GM21619 (cell line): ENCODE measurements at regions not wholly inside any gene's neighbourhood (a gene's known extent, or its start where the extent isn't known, plus 50 kb on each side); places are given as distances from the start of the nearest gene placed in this dataset.

Experiments
- ATAC-seq: cut with Tn5 transposase; IDR thresholded peaks from one replicate; pipeline ENCODE4 v1.9.1; 2021; ENCODE audit not compliant: unreplicated experiment

DNA sequence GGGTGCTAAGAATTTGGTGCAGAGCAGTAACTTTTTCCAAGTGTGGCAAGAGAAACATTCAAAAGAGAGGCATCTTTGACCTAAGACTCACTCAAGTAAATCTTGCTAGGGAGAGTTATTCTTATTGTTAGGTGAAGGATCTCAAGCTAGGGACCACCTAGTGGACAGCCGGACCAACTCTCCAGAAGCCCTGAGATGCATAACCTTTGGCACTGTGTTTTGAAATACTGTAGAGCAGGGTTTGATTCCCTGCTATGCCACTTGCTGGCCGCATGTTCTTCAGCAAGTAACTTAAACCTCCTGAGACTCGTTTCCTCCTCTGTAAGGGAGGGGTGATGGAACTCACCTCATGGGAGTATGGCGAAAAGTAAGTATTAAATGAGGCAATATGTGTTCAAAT, 336.1 kb upstream of the ADAMTSL1 start:
- no peak for ATAC-seq

DNA sequence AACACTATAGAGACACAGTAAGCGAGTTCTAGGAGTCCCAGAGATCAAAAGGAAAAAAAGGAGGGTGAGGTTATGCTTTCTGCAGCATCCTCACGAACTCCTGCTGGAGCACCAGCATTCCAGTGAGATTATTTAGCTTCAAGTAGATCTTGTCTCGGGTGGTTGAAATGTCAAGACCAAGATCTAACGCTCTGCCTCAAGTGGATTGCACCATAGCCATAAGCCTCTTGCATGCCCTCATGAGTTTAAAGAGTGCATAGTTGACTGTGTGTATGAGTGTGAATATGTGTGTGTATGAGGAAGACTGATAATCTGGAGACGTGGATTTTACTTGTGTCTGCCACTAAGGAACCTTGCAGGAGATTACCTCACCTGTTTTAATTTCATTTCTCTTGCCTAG, 335.3 kb upstream of the ADAMTSL1 start:
- no peak for ATAC-seq

DNA sequence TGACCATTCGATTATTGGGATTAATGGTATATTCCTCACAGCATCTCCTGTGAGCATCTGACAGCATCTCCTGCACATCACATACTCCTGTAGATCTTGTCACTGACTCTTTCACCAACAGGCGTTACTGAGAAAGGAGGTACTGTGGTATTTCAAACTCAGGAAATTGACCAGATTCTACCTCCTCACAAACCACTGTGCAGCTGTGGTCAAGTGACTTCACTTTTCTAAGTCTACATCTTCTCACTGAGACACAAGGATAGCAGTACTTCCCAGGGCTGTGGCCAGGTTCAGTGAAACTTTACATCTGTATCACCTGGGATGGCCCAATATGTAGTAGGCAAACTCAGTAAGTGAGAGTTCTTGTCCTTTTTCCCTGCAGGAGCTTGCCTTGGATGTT, 332.3 kb upstream of the ADAMTSL1 start:
- ATAC-seq, result no peak

DNA sequence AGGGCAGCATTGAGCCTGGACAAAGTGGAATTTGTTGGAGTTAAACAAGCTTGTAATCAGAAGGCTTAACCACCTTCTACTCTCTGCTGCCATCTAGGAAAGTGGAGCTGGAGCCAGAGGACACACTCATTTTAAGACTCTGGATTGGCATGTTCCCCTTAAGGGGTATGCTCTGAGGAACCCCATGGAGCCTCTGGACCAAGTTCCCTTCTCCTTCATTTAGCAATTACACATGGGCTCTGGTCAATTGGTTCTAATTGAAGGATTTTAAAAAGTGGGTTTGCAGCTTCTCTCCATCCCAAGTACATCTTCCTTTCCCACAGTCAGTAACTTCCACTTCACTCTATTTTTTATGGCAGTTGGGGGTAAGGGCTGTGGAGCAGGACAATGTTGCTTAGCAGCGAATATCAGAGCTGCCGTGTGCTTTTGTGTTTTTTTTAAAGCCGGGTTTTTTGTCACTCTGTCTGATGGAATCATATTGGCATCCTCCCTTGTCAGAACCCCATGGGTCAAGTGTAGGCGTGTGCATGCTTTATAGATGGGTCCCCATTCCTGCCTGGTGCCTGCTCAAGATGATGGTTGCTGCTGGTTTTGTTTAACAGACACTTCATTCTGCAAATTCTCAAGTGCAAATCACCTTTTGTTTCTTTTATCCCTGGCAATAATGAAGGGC, 330.7 kb upstream of the ADAMTSL1 start:
- ATAC-seq, result no peak

DNA sequence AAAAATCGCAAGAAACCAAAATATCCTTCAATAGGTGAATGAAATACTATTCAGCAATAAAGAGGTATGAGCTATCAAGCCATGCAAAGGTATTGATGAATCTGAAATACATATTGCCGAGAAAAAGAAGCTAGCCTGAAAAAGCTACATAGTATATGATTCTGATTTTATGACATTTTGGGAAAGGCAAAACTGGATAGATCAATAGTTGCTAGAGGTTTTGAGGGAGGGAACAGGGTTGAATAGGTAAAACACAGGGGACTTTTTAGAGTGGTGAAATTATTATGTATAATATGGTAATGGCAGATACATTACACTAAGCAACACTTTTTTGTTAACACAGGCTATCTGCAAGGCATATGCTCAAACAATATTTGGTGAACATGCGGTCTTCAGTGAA, 327.6 kb upstream of the ADAMTSL1 start:
- ATAC-seq, result no peak

DNA sequence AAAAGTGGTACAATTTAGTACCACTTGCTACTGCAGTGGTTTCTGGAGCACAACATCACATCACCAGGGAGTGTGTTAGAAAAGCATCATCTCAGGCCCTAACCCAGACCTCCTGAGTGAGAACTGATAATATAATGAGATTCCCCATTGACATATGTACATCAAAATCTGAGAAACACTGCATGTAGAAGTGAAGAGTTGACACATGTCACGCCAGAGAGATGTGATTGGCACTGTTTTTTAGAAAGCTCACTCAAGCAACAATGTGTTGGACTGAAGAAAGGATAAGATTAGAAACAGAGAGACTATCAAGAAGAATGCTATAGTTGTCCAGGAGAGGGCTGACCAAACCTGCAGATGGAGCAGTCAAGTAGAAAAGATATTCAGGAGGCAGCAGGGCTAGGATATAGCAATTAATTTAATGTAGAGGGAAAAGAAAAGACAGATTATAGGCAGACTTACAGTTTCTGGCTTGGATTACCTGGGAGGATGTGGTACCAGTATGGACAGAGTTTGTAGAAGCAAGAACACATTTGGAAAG, 324.4 kb upstream of the ADAMTSL1 start:
- ATAC-seq, result no peak

DNA sequence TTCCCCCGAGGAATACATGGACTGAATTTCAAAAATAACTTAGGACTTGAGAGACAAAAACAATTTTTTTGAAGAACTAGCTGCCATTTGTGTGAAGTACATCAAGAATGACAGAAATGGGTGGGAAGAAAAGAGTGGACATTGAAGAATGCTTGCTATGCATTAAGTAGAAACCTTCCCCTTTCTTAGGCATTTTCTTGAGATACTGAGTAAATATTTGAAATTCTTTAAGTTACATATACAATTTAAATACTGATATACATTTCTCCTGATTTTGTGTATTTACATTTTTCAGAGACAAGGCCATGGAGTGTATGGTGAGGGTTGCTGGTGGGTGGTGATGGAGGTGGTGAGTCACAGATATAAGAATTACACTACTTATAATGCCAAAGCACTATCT, 319.3 kb upstream of the ADAMTSL1 start:
- no peak for ATAC-seq

DNA sequence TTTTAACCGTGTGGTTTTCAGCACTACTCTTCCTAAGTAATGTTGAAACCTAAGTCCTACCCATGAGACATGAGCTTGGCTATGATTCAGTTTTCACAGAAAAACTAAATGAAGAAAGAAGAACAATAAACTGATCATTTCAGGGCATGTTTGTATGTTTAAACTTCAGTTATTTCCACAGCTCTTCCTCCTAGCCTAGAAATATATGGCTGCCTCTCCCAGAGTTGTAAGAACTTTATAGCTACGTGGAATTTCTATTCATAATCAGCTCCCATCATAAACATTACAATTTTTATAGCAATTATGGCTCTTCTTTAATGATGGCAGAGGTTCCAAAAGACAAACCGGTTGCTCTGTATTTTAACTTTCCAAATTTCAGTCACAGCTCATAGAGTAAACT, 314.7 kb upstream of the ADAMTSL1 start:
- no peak for ATAC-seq

DNA sequence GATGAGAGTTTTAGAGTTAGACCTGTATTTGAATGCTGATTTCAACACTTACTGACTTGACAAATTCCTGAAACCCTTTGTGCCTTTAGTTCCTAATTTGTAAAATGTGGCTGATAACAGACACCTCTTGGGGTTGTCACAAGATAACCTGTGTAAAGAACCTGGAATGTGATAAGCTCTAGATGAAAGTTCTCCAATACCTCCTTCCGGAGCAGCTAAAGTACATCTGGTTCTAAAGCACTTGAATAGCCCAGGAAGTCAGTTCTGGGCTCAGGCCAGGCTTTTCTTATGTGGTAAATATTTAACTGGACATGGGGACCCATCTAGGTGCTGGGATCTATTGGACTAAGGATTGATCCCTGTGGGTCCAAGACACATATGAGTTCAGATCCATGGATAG, 310.8 kb upstream of the ADAMTSL1 start:
- no peak for ATAC-seq

DNA sequence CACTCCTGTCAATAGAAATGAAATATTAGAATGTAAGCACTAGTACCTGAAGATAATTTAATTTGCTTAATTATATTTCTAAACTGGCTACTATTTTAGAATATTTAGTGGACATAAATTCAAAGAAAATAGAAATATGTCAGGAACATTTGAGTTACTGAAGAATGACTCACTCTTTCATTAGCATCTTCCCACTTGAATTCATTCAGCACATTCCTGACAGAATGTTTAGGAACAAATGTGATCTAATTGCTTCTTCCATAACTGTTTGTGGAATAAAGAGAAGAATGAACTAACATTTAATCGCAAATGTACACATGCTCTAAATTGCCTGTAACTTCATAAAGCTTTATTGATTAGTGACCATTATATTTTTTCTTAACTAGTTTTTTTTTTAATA, 306.2 kb upstream of the ADAMTSL1 start:
- ATAC-seq, result no peak

DNA sequence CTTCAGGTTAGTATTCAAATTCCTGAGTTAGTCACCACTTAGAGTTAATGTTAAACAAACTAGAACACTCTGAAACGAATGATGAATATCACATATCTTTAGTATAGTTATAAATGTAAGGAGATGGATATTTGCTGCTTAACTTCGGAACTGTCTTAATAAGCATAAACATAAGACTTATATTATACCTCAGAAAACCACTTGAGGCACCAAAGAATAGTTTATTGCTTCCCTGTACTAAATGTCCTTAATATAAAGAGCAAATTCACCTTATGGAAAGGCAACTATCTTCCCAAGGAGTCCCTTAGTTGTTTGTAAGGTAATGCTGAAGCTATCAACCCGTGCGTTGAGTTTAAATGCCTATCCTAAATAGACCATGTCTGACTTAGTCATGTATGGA, 300.0 kb upstream of the ADAMTSL1 start:
- no peak for ATAC-seq

DNA sequence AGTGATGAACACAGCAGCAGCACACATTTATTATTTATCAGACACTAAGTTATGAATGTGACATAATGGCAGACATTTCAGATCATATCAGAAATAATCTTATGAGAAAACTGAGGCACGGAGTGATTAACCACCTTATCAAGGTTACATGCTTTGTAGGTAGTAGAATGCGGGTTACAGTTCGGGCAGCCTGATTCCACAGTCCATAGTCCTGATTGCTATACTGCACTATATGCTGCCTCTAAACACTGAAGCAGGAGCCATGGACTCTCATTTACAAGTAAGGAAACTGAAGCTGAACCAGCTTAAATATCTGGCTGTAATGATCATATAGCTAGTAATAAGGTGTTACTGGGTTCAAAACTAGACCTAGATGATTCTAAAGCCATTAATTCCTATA, 291.3 kb upstream of the ADAMTSL1 start:
- ATAC-seq, result no peak

DNA sequence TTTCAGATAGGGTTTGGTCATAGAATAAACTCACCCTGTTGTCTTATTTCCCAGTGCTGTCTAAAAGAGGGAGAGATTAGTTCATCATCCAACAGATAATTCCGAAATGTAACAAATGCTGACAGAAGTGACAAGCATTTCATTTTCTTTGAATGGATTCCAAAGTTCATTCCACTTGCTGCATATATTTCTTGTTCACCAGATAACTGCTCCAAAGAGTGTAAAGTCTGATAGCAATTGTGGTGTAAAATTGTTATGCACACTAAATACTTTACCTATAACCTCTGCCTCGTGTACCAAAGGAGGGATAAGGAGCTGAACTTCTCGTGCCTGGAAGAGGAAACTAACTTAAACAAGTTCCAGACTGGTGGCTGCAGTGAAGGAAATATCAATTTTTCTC, 290.0 kb upstream of the ADAMTSL1 start:
- no peak for ATAC-seq

DNA sequence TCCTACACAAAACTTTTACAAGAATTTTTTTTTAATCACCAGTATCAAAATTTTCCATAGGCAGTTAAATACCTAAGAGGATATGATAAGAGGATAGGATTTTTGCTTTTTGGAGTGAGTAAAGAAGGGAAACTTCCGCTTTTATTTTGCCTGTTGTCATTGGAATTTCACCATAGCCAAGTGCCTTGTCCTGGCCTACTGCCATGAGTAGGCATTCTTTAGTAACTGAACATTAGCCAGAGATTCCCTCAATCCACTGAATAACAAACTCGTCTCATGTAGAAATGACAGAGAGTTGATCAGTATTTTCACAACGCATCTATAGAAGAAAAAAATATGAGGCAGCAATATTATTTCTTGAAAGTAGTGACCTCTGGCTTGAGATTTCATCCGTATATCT, 289.6 kb upstream of the ADAMTSL1 start:
- no peak for ATAC-seq

DNA sequence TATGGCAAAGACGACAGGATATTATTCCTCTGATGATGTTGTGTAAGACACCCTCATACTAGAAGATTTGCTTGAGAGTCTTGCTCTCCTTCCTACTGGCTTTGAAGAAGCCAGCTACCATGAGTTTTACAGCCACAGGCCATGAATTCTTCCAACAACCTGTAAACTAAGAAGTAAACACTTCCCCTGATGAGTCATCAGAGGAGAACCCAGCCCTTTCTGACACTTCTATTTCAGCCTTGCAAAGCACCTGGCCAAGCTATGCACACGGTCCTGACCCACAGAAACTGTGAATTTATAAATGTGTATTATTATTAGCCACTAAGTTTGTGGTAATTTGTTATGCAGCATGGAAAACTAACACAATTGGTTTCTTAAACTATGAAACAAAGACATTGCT, 288.8 kb upstream of the ADAMTSL1 start:
- no peak for ATAC-seq

DNA sequence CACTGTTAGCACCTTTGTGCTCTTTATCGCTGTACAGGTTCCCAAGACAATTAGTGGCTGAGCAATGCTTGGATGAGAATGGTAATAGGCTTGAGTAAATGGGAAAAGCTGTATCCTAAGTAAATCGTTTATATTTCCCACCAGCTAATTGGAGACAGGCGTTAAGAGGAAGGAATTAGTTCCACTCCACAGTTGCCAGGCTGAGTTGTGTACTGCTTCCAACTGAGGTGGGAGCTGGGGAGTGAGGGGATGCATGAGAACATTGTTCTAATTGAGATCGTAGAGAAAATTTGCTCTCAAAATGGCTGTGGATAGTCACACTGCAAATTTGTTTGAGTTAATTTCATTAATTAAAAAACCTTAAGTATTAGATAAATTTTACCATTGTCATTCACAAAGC, 285.0 kb upstream of the ADAMTSL1 start:
- ATAC-seq, result no peak

DNA sequence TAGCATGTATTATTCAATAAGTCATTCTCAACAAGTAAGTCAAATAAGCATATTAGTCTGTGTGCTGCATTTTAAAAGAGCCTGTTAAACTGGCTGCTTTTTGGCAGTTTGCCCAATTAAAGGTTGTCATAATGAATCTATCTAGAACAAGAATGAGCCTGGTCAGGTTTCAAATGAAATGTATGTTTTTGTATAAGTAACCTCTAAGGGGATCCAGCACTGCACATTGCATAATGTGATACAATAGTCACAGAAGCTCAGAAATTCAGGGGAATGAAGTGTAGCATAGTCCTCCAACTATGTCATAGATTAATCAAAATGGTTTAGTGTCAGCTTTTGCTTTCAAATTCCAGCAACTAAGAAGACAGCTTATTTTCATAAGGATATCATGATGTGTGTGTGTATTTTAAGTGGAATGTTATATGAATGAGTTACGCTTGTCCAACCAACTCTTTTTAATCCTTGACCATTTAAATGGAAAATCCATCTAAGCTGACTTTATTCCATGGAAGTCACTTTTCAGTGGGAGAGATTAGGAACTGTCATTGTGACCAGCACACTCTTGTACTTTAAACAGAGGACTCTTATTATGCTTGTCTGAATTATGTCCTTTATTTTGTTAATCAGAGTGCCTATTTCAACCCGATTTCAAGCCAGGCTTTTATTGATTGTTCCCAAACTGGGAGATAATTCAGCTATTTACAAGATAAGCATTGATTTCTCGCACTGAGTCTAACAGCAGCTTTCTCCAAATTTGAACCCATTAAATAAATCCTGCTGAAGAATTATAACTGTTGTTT, 283.9 kb upstream of the ADAMTSL1 start:
- no peak for ATAC-seq

DNA sequence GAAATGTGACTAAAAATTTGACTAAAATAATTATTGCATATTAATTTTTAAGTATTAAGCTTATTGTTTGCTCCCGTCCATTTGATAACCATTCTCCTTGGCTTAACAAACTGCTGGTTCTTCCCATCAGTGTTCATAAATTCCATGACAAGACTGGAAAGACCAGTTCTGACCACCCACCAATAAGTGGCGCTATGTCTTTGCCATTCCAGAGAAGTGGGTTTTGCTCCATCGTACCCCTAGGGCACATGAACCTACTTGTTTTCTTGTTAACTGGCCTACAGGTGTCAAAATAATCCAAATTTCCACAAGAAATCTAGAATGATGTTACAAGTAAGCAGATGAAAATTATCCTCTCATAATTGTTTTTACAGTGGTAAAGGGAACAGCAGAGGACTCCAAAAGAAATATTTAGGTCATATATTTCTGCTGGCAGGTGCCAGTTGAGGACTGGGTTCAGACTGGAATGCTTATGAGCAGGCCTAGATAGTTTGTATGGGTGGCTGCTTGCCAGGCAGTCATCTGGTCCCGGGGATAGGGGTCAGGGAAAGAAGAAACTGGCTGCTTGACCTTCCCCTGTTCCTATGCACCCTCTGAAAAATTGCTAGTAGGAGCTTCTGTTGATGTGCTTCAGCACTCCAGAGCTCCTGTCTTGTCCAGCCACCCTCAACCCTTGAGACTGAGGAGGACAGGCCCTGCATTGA, 283.1 kb upstream of the ADAMTSL1 start:
- no peak for ATAC-seq

DNA sequence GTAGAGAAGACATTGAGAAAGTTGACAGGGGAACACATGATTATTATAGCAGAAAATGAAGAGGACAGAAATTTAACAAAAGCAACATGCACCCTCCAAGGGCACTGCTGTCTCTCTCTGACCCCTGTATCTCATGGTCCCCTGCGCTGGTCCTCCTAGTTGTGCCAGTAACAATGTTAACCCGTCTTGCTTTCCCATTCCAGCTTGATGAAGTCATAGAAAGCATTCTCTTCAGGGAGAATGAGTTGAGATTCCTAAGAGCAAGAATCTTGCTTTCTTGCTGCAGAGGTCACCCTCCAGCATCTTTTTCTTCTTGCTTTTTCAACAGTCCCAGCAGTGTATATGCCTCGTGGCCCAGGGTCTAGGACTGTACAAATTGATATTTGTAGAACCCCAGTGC, 279.6 kb upstream of the ADAMTSL1 start:
- ATAC-seq, result no peak

DNA sequence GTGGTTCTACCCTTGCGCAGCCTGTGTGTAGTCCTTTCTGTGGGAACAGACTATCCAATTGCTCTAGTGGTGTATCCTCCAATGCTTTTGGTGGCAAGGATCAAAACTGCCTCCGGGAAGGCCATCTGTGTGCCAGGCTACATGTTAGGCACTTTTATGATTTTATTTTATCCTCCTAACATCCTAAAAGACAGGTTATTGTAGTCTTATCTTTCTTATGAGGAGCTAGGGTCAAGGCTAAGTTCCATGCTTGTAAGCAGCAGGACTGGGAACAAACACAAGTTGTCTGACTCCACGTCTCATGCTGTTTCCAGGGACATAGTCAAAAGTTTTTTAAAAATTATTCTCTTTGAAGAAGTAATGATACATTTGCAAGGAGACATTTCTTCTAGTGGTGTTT, 278.7 kb upstream of the ADAMTSL1 start:
- no peak for ATAC-seq

DNA sequence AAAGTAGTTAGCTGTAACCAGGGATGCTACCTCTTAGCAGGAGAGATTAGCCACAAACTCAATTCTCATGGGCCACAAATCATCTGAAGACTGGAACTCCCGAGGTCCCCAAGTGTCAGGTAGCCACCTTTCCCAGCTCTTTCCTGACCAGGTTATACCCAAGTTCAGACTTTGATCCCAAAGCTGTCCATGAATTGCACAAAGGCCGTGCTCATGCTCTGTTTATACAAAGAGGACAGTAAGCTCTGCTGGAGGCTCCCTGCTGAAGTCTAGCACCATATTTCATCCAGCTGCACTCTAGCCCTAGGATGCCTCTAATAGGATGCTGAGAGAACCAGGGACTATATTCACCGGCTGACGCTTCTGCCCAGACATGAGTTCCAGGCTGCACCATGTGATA, 271.0 kb upstream of the ADAMTSL1 start:
- ATAC-seq, result no peak

DNA sequence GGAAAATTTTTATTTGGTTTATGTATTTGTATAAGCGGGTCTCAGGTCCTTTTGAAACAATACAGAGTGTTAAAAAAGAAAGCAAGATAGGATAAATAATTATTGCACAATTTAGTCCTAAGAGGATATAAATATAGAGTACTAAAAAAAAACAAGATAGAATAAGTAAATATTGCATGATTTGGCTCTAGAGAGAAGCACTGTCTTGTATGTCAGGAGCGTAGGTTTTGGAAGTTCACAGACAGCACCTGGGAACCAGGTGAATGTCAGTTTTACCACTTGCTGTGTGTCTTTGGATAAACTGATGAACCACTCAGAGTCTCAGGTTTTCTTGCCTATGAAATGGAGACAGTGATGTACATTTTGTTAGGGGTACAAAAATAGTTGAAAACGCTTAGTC, 266.2 kb upstream of the ADAMTSL1 start:
- no peak for ATAC-seq
